ENCODE measurements at regions not wholly inside any gene's neighbourhood (a gene's known extent, or its start where the extent isn't known, plus 50 kb on each side); places are given as distances from the start of the nearest gene placed in this dataset.

- no peak for DNase-seq (ENCODE audit: low spot score)
- in situ Hi-C loops (cut with MboI; ENCODE audit: low sequenced_read_pairs, unreplicated experiment) = no loop called here
- TF ChIP-seq CTCF (IDR thresholded peaks at IDR 0.05; ENCODE audit: borderline replicate concordance, control extremely low read depth, extremely low read depth, insufficient read depth, missing control alignments) = no peak
These were observed 64.3 kb downstream of the GPX5 start for GRCh38 chr6:28589957-28590349.

- TF ChIP-seq CTCF (IDR thresholded peaks at IDR 0.05; ENCODE audit: borderline replicate concordance, control extremely low read depth, extremely low read depth, insufficient read depth, missing control alignments) = no peak
- in situ Hi-C loops (cut with MboI; ENCODE audit: low sequenced_read_pairs, unreplicated experiment) = no loop called here
- no peak for DNase-seq (ENCODE audit: low spot score)
These were observed 71.6 kb downstream of the GPX5 start for GRCh38 chr6:28597217-28597835.

GRCh38 chr6:28597924-28598722 is 72.4 kb downstream of the GPX5 start:
- no peak for TF ChIP-seq CTCF (IDR thresholded peaks at IDR 0.05; ENCODE audit: borderline replicate concordance, control extremely low read depth, extremely low read depth, insufficient read depth, missing control alignments)
- DNase-seq (ENCODE audit: low spot score) = no peak
- in situ Hi-C loops (cut with MboI; ENCODE audit: low sequenced_read_pairs, unreplicated experiment) = no loop called here

- in situ Hi-C loops (cut with MboI; ENCODE audit: low sequenced_read_pairs, unreplicated experiment) = no loop called here
- no peak for DNase-seq (ENCODE audit: low spot score)
- no peak for TF ChIP-seq CTCF (IDR thresholded peaks at IDR 0.05; ENCODE audit: borderline replicate concordance, control extremely low read depth, extremely low read depth, insufficient read depth, missing control alignments)
These were observed 73.3 kb downstream of the GPX5 start for GRCh38 chr6:28598757-28599686.

DNA sequence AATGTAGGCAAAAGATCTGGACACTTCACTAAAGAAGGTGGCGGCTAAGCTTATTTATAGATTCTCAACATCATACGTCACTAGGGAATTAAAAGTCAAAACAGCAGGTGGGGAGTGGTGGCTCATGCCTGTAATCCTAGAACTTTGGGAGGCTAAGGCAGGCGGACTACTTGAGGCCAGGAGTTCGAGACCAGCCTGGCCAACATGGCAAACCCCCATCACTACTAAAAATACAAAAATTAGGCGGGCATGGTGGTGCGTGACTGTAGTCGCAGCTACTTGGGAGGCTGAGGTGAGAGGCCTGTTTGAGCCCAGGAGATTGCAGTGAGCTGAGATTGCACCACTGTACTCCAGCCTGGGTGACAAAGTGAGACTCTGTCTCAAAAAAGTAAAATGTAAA is 74.6 kb downstream of the GPX5 start:
- in situ Hi-C loops (cut with MboI; ENCODE audit: low sequenced_read_pairs, unreplicated experiment) = no loop called here
- no peak for DNase-seq (ENCODE audit: low spot score)
- no peak for TF ChIP-seq CTCF (IDR thresholded peaks at IDR 0.05; ENCODE audit: borderline replicate concordance, control extremely low read depth, extremely low read depth, insufficient read depth, missing control alignments)

- no peak for DNase-seq (ENCODE audit: low spot score)
- in situ Hi-C loops (cut with MboI; ENCODE audit: low sequenced_read_pairs, unreplicated experiment) = no loop called here
- TF ChIP-seq CTCF (IDR thresholded peaks at IDR 0.05; ENCODE audit: borderline replicate concordance, control extremely low read depth, extremely low read depth, insufficient read depth, missing control alignments) = no peak
These were observed 78.2 kb downstream of the GPX5 start for GRCh38 chr6:28603891-28604290.

Measured in GM13976 (cell line).